GM18951 (cell line): ENCODE measurements at regions not wholly inside any gene's neighbourhood (a gene's known extent, or its start where the extent isn't known, plus 50 kb on each side); places are given as distances from the start of the nearest gene placed in this dataset.
"Not testable (repeated sequence)": the region's sequence is repeated elsewhere in the genome, so short reads cannot be mapped to it uniquely, and the experiment has no call there.

Source experiments
- POLR2A ChIP-seq: IDR thresholded peaks from 4 replicates; pipeline ENCODE4 v1.6.1; 2011; ENCODE audit warnings: mild to moderate bottlenecking; ENCODE audit not compliant: insufficient read length, insufficient read depth; ENCODE audit errors: extremely low read depth
- in situ Hi-C: fragments of 300-500 bp; cut with MboI; formaldehyde crosslinking; loops from one replicate; pipeline ENCODE4 v1.12.0; 2022; ENCODE audit warnings: low sequenced_read_pairs, mixed read lengths, inconsistent platforms; ENCODE audit not compliant: unreplicated experiment

GRCh38 chr12:131230340-131231031 is 276.8 kb downstream of the ADGRD1 start:
- in situ Hi-C loops = no loop called here
- TF ChIP-seq POLR2A = no peak

- no peak for TF ChIP-seq POLR2A
- in situ Hi-C loops = no loop called here
Observed at GRCh38 chr12:131231032-131231980, 277.6 kb downstream of the ADGRD1 start.

- no peak for TF ChIP-seq POLR2A
- in situ Hi-C loops = no loop called here
Observed at GRCh38 chr12:131232036-131232435, 278.3 kb downstream of the ADGRD1 start.

GRCh38 chr12:131232872-131233271 is 279.2 kb downstream of the ADGRD1 start:
- in situ Hi-C loops = not testable (repeated sequence)

- in situ Hi-C loops = not testable (repeated sequence)
Observed at GRCh38 chr12:131233850-131234789, 280.4 kb downstream of the ADGRD1 start.

GRCh38 chr12:131234841-131235271 is 281.1 kb downstream of the ADGRD1 start:
- in situ Hi-C loops = not testable (repeated sequence)

GRCh38 chr12:131235871-131236271 is 282.2 kb downstream of the ADGRD1 start:
- TF ChIP-seq POLR2A = no peak
- in situ Hi-C loops = no loop called here

- no peak for TF ChIP-seq POLR2A
Observed at GRCh38 chr12:131239384-131240094, 285.8 kb downstream of the ADGRD1 start.

GRCh38 chr12:131241517-131241916 is 287.8 kb downstream of the ADGRD1 start:
- in situ Hi-C loops = no loop called here
- no peak for TF ChIP-seq POLR2A

More at GRCh38 chr12:131239384-131240094, 285.8 kb downstream of the ADGRD1 start:
- in situ Hi-C loops = no loop called here

GRCh38 chr12:131242741-131243496 is 289.2 kb downstream of the ADGRD1 start:
- TF ChIP-seq POLR2A = no peak
- in situ Hi-C loops = no loop called here

GRCh38 chr12:131244157-131244688 is 290.5 kb downstream of the ADGRD1 start:
- in situ Hi-C loops = not testable (repeated sequence)

- in situ Hi-C loops = not testable (repeated sequence)
Observed at GRCh38 chr12:131245161-131245560, 291.5 kb downstream of the ADGRD1 start.
